Stimulated activated memory B cell treated with anti-CD40 and anti-IgM and Interleukin-4, amounts not matched to agents 10 μg/mL and 1 μg/mL and 100 μg/mL, for 72 hours (primary cell): ENCODE measurements at regions not wholly inside any gene's neighbourhood (a gene's known extent, or its start where the extent isn't known, plus 50 kb on each side); places are given as distances from the start of the nearest gene placed in this dataset.

Experiments used
- ATAC-seq: fragments of 150-1000 bp; cut with Tn5 transposase; 2 replicates; pipeline ENCODE4 v1.10.0; 2021
- H3K27ac Mint-ChIP-seq: one replicate; pipeline ENCODE4 v1.8.0; 2022; ENCODE audit warnings: mild to moderate bottlenecking, mixed read lengths
- H3K27me3 Mint-ChIP-seq: one replicate; pipeline ENCODE4 v1.8.0; 2022; ENCODE audit warnings: mixed read lengths
- H3K36me3 Mint-ChIP-seq: one replicate; pipeline ENCODE4 v1.8.0; 2022; ENCODE audit warnings: mixed read lengths
- H3K4me1 Mint-ChIP-seq: one replicate; pipeline ENCODE4 v1.8.0; 2022; ENCODE audit warnings: mixed read lengths
- H3K4me3 Mint-ChIP-seq: one replicate; pipeline ENCODE4 v1.8.0; 2022; ENCODE audit warnings: mild to moderate bottlenecking, moderate library complexity, mixed read lengths
- H3K9me3 Mint-ChIP-seq: one replicate; pipeline ENCODE4 v1.8.0; 2022; ENCODE audit warnings: mixed read lengths

DNA sequence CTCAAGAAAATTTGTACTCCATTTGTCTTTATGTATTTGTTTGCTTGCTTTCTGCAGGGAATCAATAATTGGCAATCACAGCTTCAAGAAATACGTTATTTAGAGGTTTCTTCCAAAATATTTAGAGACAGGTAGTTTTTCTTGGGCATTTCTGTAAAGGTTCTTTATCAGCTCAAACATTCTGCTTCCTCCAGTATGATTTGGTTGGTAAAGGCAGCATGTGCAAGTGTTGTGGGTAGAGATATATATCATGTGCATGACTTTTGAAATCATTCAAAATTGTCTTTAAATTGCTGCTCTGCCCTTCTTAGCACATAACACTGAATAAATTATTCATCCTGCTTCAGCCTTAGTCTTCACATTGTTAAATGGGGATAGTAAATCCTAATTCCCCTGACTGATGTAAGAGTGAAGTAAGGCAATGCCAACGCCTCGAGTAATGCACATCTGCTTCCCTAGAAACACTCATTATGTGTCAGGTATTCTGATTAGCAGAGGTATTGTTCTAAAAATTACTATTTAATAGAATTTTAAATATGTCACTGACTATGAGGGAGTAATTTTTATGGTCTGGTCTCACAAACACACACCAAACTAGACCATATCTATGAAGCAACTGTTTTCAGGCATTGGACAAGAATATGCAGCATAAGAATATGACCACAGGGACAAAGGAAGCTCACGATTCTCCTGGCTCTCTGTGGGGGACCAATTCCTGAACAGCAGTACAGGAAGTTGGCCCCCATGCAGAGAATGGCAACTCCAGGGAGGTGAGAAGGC is 77.3 kb upstream of the AKR1E2 start:
- Mint-ChIP-seq H3K9me3 (no peaks in the 10 kb centered on the region), H3K27ac (no peak overlapping the region), H3K4me3 (no peak overlapping the region), H3K4me1 (no peaks in the 10 kb centered on the region), H3K27me3 (peaks cover 52% of the 10 kb centered on the region), H3K36me3 (no peaks in the 10 kb centered on the region)
- no peak for ATAC-seq

GRCh38 chr10:4742217-4742616 is 83.8 kb upstream of the AKR1E2 start:
- H3K36me3 Mint-ChIP-seq, result no peaks in the 10 kb centered on the region
- no peak overlapping the region for H3K27ac Mint-ChIP-seq
- no peaks in the 10 kb centered on the region for H3K4me1 Mint-ChIP-seq
- ATAC-seq, result no peak
- peaks cover 27% of the 10 kb centered on the region for H3K27me3 Mint-ChIP-seq
- H3K4me3 Mint-ChIP-seq, result no peak overlapping the region
- no peaks in the 10 kb centered on the region for H3K9me3 Mint-ChIP-seq

GRCh38 chr10:4740471-4740870 is 85.5 kb upstream of the AKR1E2 start:
- no peak overlapping the region for H3K27ac Mint-ChIP-seq
- no peak overlapping the region for H3K4me3 Mint-ChIP-seq
- H3K4me1 Mint-ChIP-seq, result no peaks in the 10 kb centered on the region
- no peaks in the 10 kb centered on the region for H3K9me3 Mint-ChIP-seq
- no peak for ATAC-seq
- H3K27me3 Mint-ChIP-seq, result peaks cover 23% of the 10 kb centered on the region
- no peaks in the 10 kb centered on the region for H3K36me3 Mint-ChIP-seq

- H3K4me3 Mint-ChIP-seq, result no peak overlapping the region
- peaks cover 17% of the 10 kb centered on the region for H3K27me3 Mint-ChIP-seq
- H3K9me3 Mint-ChIP-seq, result no peaks in the 10 kb centered on the region
- ATAC-seq, result no peak
- no peaks in the 10 kb centered on the region for H3K4me1 Mint-ChIP-seq
- H3K27ac Mint-ChIP-seq, result no peak overlapping the region
- no peaks in the 10 kb centered on the region for H3K36me3 Mint-ChIP-seq
These were observed 89.4 kb upstream of the AKR1E2 start for GRCh38 chr10:4736608-4737007.

DNA sequence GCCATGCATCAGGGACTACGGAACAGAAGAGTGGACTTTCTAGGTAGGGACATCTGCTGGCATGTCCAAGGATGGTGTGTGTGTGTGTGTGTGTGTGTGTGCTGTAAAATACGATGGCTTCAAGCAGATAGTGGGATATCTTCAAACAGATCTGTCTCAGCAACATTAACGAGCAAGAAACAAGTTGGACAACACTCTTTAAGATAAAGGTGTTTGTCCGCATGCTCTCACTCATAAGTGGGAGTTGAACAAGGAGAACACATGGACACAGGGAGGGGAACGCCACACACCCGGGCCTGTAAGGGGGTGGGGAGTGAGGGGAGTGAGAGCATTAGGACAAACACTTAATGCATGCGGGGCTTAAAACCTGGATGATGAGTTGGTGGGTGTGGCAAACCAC is 89.8 kb upstream of the AKR1E2 start:
- H3K4me1 Mint-ChIP-seq, result no peaks in the 10 kb centered on the region
- no peaks in the 10 kb centered on the region for H3K36me3 Mint-ChIP-seq
- peaks cover 17% of the 10 kb centered on the region for H3K27me3 Mint-ChIP-seq
- H3K4me3 Mint-ChIP-seq, result no peak overlapping the region
- H3K27ac Mint-ChIP-seq, result no peak overlapping the region
- no peaks in the 10 kb centered on the region for H3K9me3 Mint-ChIP-seq
- ATAC-seq, result no peak

GRCh38 chr10:4733843-4734224 is 92.2 kb upstream of the AKR1E2 start:
- H3K4me1 Mint-ChIP-seq, result no peaks in the 10 kb centered on the region
- H3K9me3 Mint-ChIP-seq, result no peaks in the 10 kb centered on the region
- no peak overlapping the region for H3K4me3 Mint-ChIP-seq

DNA sequence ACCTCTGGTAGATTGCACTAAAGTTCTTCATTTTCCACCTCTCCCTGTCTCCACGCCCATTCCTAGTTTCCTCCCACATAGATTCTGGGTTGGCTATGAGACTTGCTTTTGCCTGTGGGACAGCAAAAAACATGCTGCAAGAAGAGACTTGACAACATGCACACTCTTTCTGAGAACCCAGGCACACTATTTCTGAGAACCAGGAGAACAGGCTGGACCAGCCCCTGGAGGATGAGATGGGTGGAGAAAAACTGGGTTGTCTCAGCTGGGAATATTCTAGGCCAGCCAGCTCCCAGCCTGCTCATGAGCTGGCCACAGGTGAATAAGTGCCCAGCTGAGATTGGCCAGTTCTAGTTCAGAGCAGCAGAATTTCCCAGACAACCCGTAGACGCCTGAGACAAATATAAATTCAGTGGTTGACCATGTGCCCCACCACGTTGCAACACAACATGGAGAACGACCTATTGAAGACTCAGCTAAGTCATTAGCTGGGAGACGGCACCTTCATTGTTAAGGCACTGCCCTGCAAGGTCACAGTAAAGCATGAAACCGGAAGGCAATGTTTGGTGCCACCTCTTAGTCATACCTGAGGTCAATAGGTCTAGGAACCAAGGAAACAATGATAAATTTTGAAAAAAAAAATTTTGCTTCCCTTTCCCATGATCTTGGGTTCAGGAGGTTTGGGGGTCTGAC is 92.7 kb upstream of the AKR1E2 start:
- Mint-ChIP-seq H3K9me3 (no peaks in the 10 kb centered on the region), H3K27ac (no peak overlapping the region), H3K36me3 (no peaks in the 10 kb centered on the region), H3K27me3 (peaks cover 10% of the 10 kb centered on the region), H3K4me1 (no peaks in the 10 kb centered on the region), H3K4me3 (no peak overlapping the region)
- ATAC-seq, result peak; percentile 8

More at GRCh38 chr10:4733843-4734224, 92.2 kb upstream of the AKR1E2 start:
- H3K36me3 Mint-ChIP-seq, result no peaks in the 10 kb centered on the region
- ATAC-seq, result no peak
- H3K27ac Mint-ChIP-seq, result no peak overlapping the region
- H3K27me3 Mint-ChIP-seq, result peaks cover 16% of the 10 kb centered on the region

GRCh38 chr10:4730998-4731397 is 95.0 kb upstream of the AKR1E2 start:
- H3K4me1 Mint-ChIP-seq, result no peaks in the 10 kb centered on the region
- H3K36me3 Mint-ChIP-seq, result no peaks in the 10 kb centered on the region
- no peak overlapping the region for H3K4me3 Mint-ChIP-seq
- H3K27ac Mint-ChIP-seq, result no peak overlapping the region
- H3K9me3 Mint-ChIP-seq, result no peaks in the 10 kb centered on the region
- ATAC-seq, result no peak
- peaks cover 9% of the 10 kb centered on the region for H3K27me3 Mint-ChIP-seq

GRCh38 chr10:4725917-4726606 is 99.9 kb upstream of the AKR1E2 start:
- H3K27me3 Mint-ChIP-seq, result peaks cover under 1% of the 10 kb centered on the region
- no peaks in the 10 kb centered on the region for H3K4me1 Mint-ChIP-seq
- peaks cover 2% of the 10 kb centered on the region for H3K9me3 Mint-ChIP-seq
- no peaks in the 10 kb centered on the region for H3K36me3 Mint-ChIP-seq
- no peak overlapping the region for H3K27ac Mint-ChIP-seq
- H3K4me3 Mint-ChIP-seq, result no peak overlapping the region
- ATAC-seq, result no peak

- H3K9me3 Mint-ChIP-seq, result peaks cover 2% of the 10 kb centered on the region
- H3K27ac Mint-ChIP-seq, result no peak overlapping the region
- H3K4me1 Mint-ChIP-seq, result no peaks in the 10 kb centered on the region
- ATAC-seq, result no peak
- H3K36me3 Mint-ChIP-seq, result no peaks in the 10 kb centered on the region
- no peak overlapping the region for H3K4me3 Mint-ChIP-seq
- H3K27me3 Mint-ChIP-seq, result peaks cover 19% of the 10 kb centered on the region
These were observed 102.1 kb upstream of the AKR1E2 start for GRCh38 chr10:4723860-4724259.

DNA sequence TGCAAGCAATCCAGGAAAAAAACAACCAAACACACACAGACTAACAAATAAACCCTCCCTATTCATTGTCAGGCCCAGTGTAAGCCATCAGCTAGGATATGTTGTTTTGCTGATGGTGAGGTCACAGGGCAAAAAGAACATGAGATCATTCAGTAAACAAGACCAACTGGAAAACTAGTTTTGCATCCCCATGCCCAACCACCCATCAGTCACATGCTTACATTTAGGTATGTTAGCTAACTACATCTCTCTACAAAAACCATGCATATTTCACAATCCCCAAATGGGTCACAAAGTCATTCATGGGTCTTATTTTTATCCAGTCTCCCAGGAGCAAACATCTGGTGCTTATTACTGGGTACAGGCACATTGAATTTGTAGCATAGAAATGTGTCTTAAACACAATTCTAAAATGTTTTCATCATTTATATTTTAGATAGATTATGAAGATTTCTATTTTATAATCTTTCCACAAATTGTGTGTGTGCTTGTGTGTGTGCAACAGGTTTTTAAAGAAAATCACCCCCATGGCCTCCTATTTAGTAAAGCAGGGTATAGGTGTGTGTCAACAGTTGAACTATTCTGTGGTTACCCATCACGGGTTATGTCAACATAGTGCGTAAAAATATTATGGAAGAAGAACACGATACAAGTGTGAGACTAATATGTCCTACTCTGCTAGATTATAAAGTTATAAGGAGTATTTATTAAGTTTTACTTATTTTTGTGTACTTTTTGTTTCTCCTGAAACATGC is 103.8 kb upstream of the AKR1E2 start:
- H3K27me3 Mint-ChIP-seq, result peaks cover 28% of the 10 kb centered on the region
- H3K27ac Mint-ChIP-seq, result no peak overlapping the region
- no peaks in the 10 kb centered on the region for H3K4me1 Mint-ChIP-seq
- H3K36me3 Mint-ChIP-seq, result no peaks in the 10 kb centered on the region
- ATAC-seq, result no peak
- H3K4me3 Mint-ChIP-seq, result no peak overlapping the region
- peaks cover 2% of the 10 kb centered on the region for H3K9me3 Mint-ChIP-seq

- Mint-ChIP-seq H3K27me3 (peaks cover 30% of the 10 kb centered on the region), H3K36me3 (no peaks in the 10 kb centered on the region), H3K4me1 (no peaks in the 10 kb centered on the region), H3K4me3 (no peak overlapping the region), H3K27ac (no peak overlapping the region), H3K9me3 (peaks cover 2% of the 10 kb centered on the region)
- no peak for ATAC-seq
These were observed 105.5 kb upstream of the AKR1E2 start for GRCh38 chr10:4720463-4720862.

DNA sequence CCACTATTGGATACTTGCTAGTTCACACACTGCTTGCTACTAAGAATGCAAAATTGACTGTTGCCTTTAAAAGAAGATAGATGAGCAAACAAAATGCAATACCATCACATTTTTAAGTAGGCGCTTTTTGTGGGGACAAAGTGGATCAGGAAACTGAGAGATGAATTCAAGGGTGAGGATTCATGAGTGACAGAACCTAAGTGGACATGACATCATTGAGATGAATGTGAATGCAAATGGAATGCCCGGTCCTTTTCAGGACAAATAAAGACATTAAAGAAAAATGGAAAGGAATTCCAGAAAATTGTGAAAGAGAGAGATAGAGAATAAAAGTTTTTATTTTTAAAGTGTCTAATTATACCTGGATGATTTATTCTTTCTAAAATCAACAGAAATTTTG is 106.3 kb upstream of the AKR1E2 start:
- H3K27me3 Mint-ChIP-seq, result peaks cover 37% of the 10 kb centered on the region
- no peaks in the 10 kb centered on the region for H3K4me1 Mint-ChIP-seq
- H3K36me3 Mint-ChIP-seq, result no peaks in the 10 kb centered on the region
- H3K27ac Mint-ChIP-seq, result no peak overlapping the region
- H3K9me3 Mint-ChIP-seq, result peaks cover 2% of the 10 kb centered on the region
- ATAC-seq, result no peak
- H3K4me3 Mint-ChIP-seq, result no peak overlapping the region

- H3K4me1 Mint-ChIP-seq, result no peaks in the 10 kb centered on the region
- no peak for ATAC-seq
- peaks cover 2% of the 10 kb centered on the region for H3K9me3 Mint-ChIP-seq
- peaks cover 40% of the 10 kb centered on the region for H3K27me3 Mint-ChIP-seq
- H3K27ac Mint-ChIP-seq, result no peak overlapping the region
- H3K4me3 Mint-ChIP-seq, result no peak overlapping the region
- no peaks in the 10 kb centered on the region for H3K36me3 Mint-ChIP-seq
These were observed 107.0 kb upstream of the AKR1E2 start for GRCh38 chr10:4719036-4719435.

DNA sequence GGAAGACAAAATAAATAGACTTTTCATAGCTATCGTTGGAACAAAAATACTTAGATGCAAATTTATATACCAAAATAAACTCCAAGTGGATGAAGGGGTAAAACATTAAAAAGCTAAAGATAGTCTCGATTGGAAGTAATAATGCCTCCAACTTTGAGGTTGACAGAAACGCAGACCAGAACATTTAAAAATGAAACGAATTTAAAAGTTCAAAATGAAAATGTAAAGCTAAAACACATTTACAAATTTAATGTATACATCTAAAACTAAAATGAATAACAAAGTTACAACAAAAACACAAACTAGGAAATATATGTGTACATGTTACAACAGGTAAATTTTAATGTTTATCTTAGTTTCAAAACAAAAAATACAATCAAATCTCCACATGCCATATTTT is 107.5 kb upstream of the AKR1E2 start:
- H3K27me3 Mint-ChIP-seq, result peaks cover 40% of the 10 kb centered on the region
- H3K36me3 Mint-ChIP-seq, result no peaks in the 10 kb centered on the region
- no peak for ATAC-seq
- H3K27ac Mint-ChIP-seq, result no peak overlapping the region
- no peaks in the 10 kb centered on the region for H3K4me1 Mint-ChIP-seq
- H3K9me3 Mint-ChIP-seq, result peaks cover 2% of the 10 kb centered on the region
- no peak overlapping the region for H3K4me3 Mint-ChIP-seq
